Lung (tissue), 11 donors: ENCODE measurements at regions not wholly inside any gene's neighbourhood (a gene's known extent, or its start where the extent isn't known, plus 50 kb on each side); places are given as distances from the start of the nearest gene placed in this dataset.

ENCODE experiments used
- ATAC-seq: fragments of 200-7000 bp; cut with Tn5 transposase; one replicate; pipeline ENCODE4 v1.9.1; 2020; ENCODE audit warnings: moderate number of reproducible peaks; ENCODE audit not compliant: insufficient read depth, low FRiP score
- DNase-seq, 3 donors: peaks; one replicate each; pipeline ENCODE4 v3.0.0-alpha.2; 2013 to 2017
- H3K27ac ChIP-seq, 2 donors: one replicate each; pipeline ENCODE4 v1.5.1; 2013; ENCODE audit warnings: mild to moderate bottlenecking in 2 of 2, moderate library complexity in 2 of 2, control low read depth in 1 of 2, inconsistent platforms in 1 of 2, low read depth in 1 of 2, low read length in 1 of 2
- H3K27me3 ChIP-seq, 3 donors: one replicate each; pipeline ENCODE4 v1.5.1; 2013; ENCODE audit warnings: low read length in 2 of 3; ENCODE audit not compliant: control insufficient read depth in 3 of 3, insufficient read depth in 3 of 3
- H3K36me3 ChIP-seq, 4 donors: one replicate each; pipeline ENCODE4 v1.5.1; 2013; ENCODE audit warnings: low read length in 4 of 4, mild to moderate bottlenecking in 1 of 4, moderate library complexity in 1 of 4; ENCODE audit not compliant: control insufficient read depth in 4 of 4, insufficient read depth in 4 of 4
- H3K4me1 ChIP-seq, 5 donors: one replicate each; pipeline ENCODE4 v1.5.1; 2013; ENCODE audit warnings: low read length in 5 of 5, mild to moderate bottlenecking in 2 of 5, moderate library complexity in 1 of 5; ENCODE audit not compliant: control insufficient read depth in 5 of 5, insufficient read depth in 5 of 5
- H3K4me3 ChIP-seq: one replicate; pipeline ENCODE4 v1.5.1; 2013; ENCODE audit warnings: mild to moderate bottlenecking, control low read depth, moderate library complexity
- H3K9ac ChIP-seq, 2 donors: one replicate each; pipeline ENCODE4 v1.5.1; 2013; ENCODE audit warnings: low read length in 2 of 2, control low read depth in 1 of 2; ENCODE audit not compliant: insufficient read depth in 1 of 2
- H3K9me3 ChIP-seq, 4 donors: one replicate each; pipeline ENCODE4 v1.5.1; 2013; ENCODE audit warnings: low read length in 3 of 4, mild to moderate bottlenecking in 1 of 4, moderate library complexity in 1 of 4; ENCODE audit not compliant: control insufficient read depth in 4 of 4, insufficient read depth in 3 of 4
- WGBS, 2 donors: extraction: QIAGEN DNeasy Blood & Tissue Kit; methylation state at CpG; one replicate each; pipeline ENCODE4 v1.1.7; 2013; 5-methylcytosine and 5-hydroxymethylcytosine counted together
- TF ChIP-seq, protein P1 (sequence below): IDR thresholded peaks from 2 replicates; pipeline ENCODE4 v1.5.1; 2012; ENCODE audit warnings: mild to moderate bottlenecking; ENCODE audit errors: control extremely low read depth, extremely low read depth
- donor health status: control.
- donor health status: control.
- donor health status: Bipolar disorder and iron deficiency.
- donor health status: healthy.
- donor health status: DM: yes; HTN: yes; CAD: no.

- no peaks in the 10 kb centered on the region for H3K36me3 ChIP-seq
- DNase-seq (no peak), ATAC-seq (no peak)
- no peaks in the 10 kb centered on the region for H3K9me3 ChIP-seq
- no peak overlapping the region for H3K9ac ChIP-seq
- H3K27ac ChIP-seq = no peak overlapping the region
- TF ChIP-seq, protein P1, sequence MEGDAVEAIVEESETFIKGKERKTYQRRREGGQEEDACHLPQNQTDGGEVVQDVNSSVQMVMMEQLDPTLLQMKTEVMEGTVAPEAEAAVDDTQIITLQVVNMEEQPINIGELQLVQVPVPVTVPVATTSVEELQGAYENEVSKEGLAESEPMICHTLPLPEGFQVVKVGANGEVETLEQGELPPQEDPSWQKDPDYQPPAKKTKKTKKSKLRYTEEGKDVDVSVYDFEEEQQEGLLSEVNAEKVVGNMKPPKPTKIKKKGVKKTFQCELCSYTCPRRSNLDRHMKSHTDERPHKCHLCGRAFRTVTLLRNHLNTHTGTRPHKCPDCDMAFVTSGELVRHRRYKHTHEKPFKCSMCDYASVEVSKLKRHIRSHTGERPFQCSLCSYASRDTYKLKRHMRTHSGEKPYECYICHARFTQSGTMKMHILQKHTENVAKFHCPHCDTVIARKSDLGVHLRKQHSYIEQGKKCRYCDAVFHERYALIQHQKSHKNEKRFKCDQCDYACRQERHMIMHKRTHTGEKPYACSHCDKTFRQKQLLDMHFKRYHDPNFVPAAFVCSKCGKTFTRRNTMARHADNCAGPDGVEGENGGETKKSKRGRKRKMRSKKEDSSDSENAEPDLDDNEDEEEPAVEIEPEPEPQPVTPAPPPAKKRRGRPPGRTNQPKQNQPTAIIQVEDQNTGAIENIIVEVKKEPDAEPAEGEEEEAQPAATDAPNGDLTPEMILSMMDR = no peak
- no peak overlapping the region for H3K4me3 ChIP-seq
- H3K4me1 ChIP-seq = peaks cover 0 to 15% (median 0%) of the 10 kb centered on the region in 5 donors
- H3K27me3 ChIP-seq = peaks cover 0 to 3% (median 0%) of the 10 kb centered on the region in 3 donors
- 31 to 42% methylated on average over 11 of the region's 11 CpGs for WGBS, 2 donors
Measured at GRCh38 chr5:17400724-17401469, 97.1 kb upstream of the TAF11L2 start.

- H3K4me1 ChIP-seq = peaks cover 0 to 15% (median 0%) of the 10 kb centered on the region in 5 donors
- no peak overlapping the region for H3K27ac ChIP-seq
- H3K36me3 ChIP-seq = no peaks in the 10 kb centered on the region
- H3K9ac ChIP-seq = no peak overlapping the region
- H3K27me3 ChIP-seq = peaks cover 0 to 3% (median 0%) of the 10 kb centered on the region in 3 donors
- H3K4me3 ChIP-seq = no peak overlapping the region
- ATAC-seq = no peak
- TF ChIP-seq, protein P1 = no peak
- H3K9me3 ChIP-seq = no peaks in the 10 kb centered on the region
- peak in 1 of 3 donors; percentile 13 for DNase-seq
- 32 to 46% methylated on average over 9 of the region's 9 CpGs for whole genome bisulfite sequencing, 2 donors
Measured at GRCh38 chr5:17401470-17402288, 96.4 kb upstream of the TAF11L2 start.

DNA sequence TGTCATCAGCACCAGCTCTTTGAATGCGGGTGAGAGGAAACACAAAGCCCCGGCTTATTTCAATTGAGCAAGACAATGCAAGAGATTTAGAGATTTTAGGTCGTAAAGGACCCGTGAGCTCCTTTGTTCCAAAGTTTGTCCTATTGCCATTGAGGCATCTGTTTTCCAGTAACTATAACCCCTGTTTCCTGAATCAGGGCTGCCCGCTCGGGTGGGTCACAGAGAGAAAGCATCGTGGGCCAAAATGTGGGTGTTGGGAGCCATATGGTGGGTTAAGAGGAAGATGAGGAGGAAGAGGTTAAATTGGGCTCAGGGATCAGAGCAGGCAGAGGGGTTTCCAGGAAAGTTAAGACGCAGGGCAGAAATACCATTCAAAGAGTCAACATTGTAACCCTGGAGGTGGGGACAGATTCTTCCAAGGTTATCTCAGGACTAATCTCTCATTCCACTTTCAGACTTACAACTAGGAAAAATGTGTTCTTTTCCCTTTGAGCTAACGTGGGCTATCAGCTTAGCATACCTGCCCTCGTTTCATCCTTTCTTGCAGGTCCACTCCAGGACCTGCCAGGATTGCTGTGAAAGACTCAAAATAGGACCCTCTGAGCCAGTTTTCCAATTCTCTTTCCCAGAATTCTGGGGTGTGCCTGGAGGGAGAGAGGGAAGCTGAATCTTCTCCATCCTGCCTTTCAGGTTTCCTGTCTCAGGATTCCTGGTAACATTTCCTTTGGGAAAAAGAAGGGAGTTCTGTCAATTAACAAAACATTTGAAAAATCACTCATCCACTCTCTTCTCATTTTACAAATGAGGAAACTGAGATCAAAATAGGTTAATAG lies 95.5 kb upstream of the TAF11L2 start:
- no peaks in the 10 kb centered on the region for H3K36me3 ChIP-seq
- TF ChIP-seq, protein P1 = no peak
- 18 to 31% methylated on average over 10 of the region's 10 CpGs for WGBS, 2 donors
- H3K4me3 ChIP-seq = no peak overlapping the region
- H3K4me1 ChIP-seq = peaks cover 0 to 15% (median 0%) of the 10 kb centered on the region in 5 donors
- H3K9ac ChIP-seq = no peak overlapping the region
- H3K27me3 ChIP-seq = peaks cover 0 to 3% (median 0%) of the 10 kb centered on the region in 3 donors
- ATAC-seq (no peak), DNase-seq (no peak)
- H3K9me3 ChIP-seq = no peaks in the 10 kb centered on the region
- H3K27ac ChIP-seq = no peak overlapping the region
